Trophoblast cell (in vitro differentiated cells and primary cell): ENCODE measurements at regions not wholly inside any gene's neighbourhood (a gene's known extent, or its start where the extent isn't known, plus 50 kb on each side); places are given as distances from the start of the nearest gene placed in this dataset.

Experiments
- DNase-seq, 2 donors: peaks; one replicate each; pipeline ENCODE4 v3.0.0-alpha.2; 2016
- H2AFZ ChIP-seq: 2 replicates; pipeline ENCODE4 v1.6.1; 2013; ENCODE audit warnings: low read length, moderate library complexity, mild to moderate bottlenecking; ENCODE audit not compliant: insufficient read depth, poor library complexity
- H2AK5ac ChIP-seq: 2 replicates; pipeline ENCODE4 v1.6.1; 2013; ENCODE audit warnings: mild to moderate bottlenecking, low read length
- H2BK120ac ChIP-seq: 2 replicates; pipeline ENCODE4 v1.6.1; 2013; ENCODE audit warnings: low read length, mild to moderate bottlenecking, moderate library complexity; ENCODE audit not compliant: insufficient read depth, poor library complexity
- H2BK12ac ChIP-seq: 2 replicates; pipeline ENCODE4 v1.6.1; 2013; ENCODE audit warnings: mild to moderate bottlenecking, low read length, moderate library complexity
- H2BK5ac ChIP-seq: 2 replicates; pipeline ENCODE4 v1.6.1; 2013; ENCODE audit warnings: low read length, low read depth, moderate library complexity, mild to moderate bottlenecking; ENCODE audit not compliant: poor library complexity
- H3K14ac ChIP-seq: 2 replicates; pipeline ENCODE4 v1.6.1; 2013; ENCODE audit warnings: mild to moderate bottlenecking, low read length
- H3K18ac ChIP-seq: 2 replicates; pipeline ENCODE4 v1.6.1; 2013; ENCODE audit warnings: mild to moderate bottlenecking, low read length
- H3K23ac ChIP-seq: 2 replicates; pipeline ENCODE4 v1.6.1; 2013; ENCODE audit warnings: low read length
- H3K27ac ChIP-seq: 2 replicates; pipeline ENCODE4 v1.5.1; 2013; ENCODE audit warnings: low read depth, mild to moderate bottlenecking, inconsistent platforms, low read length, moderate library complexity
- H3K27me3 ChIP-seq: 2 replicates; pipeline ENCODE4 v1.6.1; 2013; ENCODE audit warnings: inconsistent platforms, mild to moderate bottlenecking, low read length, moderate library complexity; ENCODE audit not compliant: insufficient read depth
- H3K36me3 ChIP-seq, 2 experiments: 1 replicate in 1 of 2; 2 replicates in 1 of 2; pipeline ENCODE4 v1.6.1; 2013; ENCODE audit warnings: low read length in 2 of 2, mild to moderate bottlenecking in 2 of 2, moderate library complexity in 1 of 2; ENCODE audit not compliant: insufficient read depth in 2 of 2, control insufficient read depth in 1 of 2
- H3K4ac ChIP-seq: 2 replicates; pipeline ENCODE4 v1.6.1; 2013; ENCODE audit warnings: low read depth, mild to moderate bottlenecking, low read length, moderate library complexity
- H3K4me1 ChIP-seq, 2 experiments: 1 replicate in 1 of 2; 2 replicates in 1 of 2; pipeline ENCODE4 v1.6.1; 2013; ENCODE audit warnings: low read length in 2 of 2, mild to moderate bottlenecking in 2 of 2, moderate library complexity in 1 of 2; ENCODE audit not compliant: insufficient read depth in 2 of 2, control insufficient read depth in 1 of 2
- H3K4me2 ChIP-seq: 2 replicates; pipeline ENCODE4 v1.6.1; 2013; ENCODE audit warnings: inconsistent platforms, mild to moderate bottlenecking, low read length, moderate library complexity
- H3K4me3 ChIP-seq: 2 replicates; pipeline ENCODE4 v1.5.1; 2013; ENCODE audit warnings: mild to moderate bottlenecking, low read depth, low read length, inconsistent platforms
- H3K79me1 ChIP-seq: one replicate; pipeline ENCODE4 v1.6.1; 2013; ENCODE audit warnings: low read length
- H3K79me2 ChIP-seq: 2 replicates; pipeline ENCODE4 v1.6.1; 2013; ENCODE audit warnings: low read length, mild to moderate bottlenecking; ENCODE audit not compliant: control insufficient read depth, insufficient read depth, poor library complexity
- H3K9ac ChIP-seq: 2 replicates; pipeline ENCODE4 v1.6.1; 2013; ENCODE audit warnings: mild to moderate bottlenecking, low read length
- H3K9me3 ChIP-seq: 2 replicates; pipeline ENCODE4 v1.6.1; 2013; ENCODE audit warnings: low read depth, mild to moderate bottlenecking, control low read depth, inconsistent platforms, low read length; ENCODE audit not compliant: insufficient read depth
- H4K12ac ChIP-seq: 2 replicates; pipeline ENCODE4 v1.6.1; 2013; ENCODE audit warnings: low read depth, mild to moderate bottlenecking, low read length, moderate library complexity
- H4K8ac ChIP-seq: 2 replicates; pipeline ENCODE4 v1.6.1; 2013; ENCODE audit warnings: low read depth, mild to moderate bottlenecking, low read length, moderate library complexity
- H4K91ac ChIP-seq: one replicate; pipeline ENCODE4 v1.6.1; 2013; ENCODE audit warnings: low read depth, mild to moderate bottlenecking, low read length, moderate library complexity
- WGBS: extraction: QIAGEN DNeasy Blood & Tissue Kit; methylation state at CpG from one replicate; pipeline ENCODE4 v1.1.7; 2013; ENCODE audit warnings: missing lambda C conversion rate; ENCODE audit not compliant: insufficient read length, insufficient coverage; ENCODE audit errors: extremely low coverage; 5-methylcytosine and 5-hydroxymethylcytosine counted together

DNA sequence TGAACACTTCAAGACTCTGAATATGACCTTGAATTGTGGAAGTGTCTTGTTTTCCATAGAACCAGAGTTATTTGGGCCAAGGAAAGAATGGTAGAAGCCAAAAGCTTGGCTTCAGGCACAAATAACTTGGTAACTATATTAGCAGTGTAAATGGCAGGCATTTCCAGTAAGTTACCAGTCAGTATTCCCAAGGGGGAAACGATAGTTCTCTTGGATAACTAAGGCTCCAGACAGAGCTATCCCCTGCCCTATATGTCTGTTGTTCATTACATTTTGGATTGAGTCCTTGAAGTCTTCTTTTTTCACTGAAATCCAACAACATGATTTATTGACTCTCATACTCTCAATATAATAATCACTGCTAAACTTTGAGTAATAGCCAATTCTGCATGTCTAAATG, 364.1 kb downstream of the MAGEB5 start:
- H2BK5ac ChIP-seq = no peak overlapping the region
- H4K12ac ChIP-seq = no peak overlapping the region
- no peak overlapping the region for H3K14ac ChIP-seq
- WGBS = no CpG with 5 or more reads among the region's 1 CpG
- no peaks in the 10 kb centered on the region for H3K9me3 ChIP-seq
- H3K18ac ChIP-seq = no peak overlapping the region
- DNase-seq = no peak
- H3K23ac ChIP-seq = no peak overlapping the region
- H3K79me2 ChIP-seq = no peaks in the 10 kb centered on the region
- H3K27ac ChIP-seq = no peak overlapping the region
- H3K27me3 ChIP-seq = no peaks in the 10 kb centered on the region
- H3K4me1 ChIP-seq = no peaks in the 10 kb centered on the region
- H2BK12ac ChIP-seq = no peak overlapping the region
- H3K79me1 ChIP-seq = no peaks in the 10 kb centered on the region
- H4K8ac ChIP-seq = no peak overlapping the region
- H2AK5ac ChIP-seq = no peak overlapping the region
- no peak overlapping the region for H3K4me2 ChIP-seq
- H2AFZ ChIP-seq = no peak overlapping the region
- no peak overlapping the region for H3K4ac ChIP-seq
- H3K9ac ChIP-seq = no peak overlapping the region
- H3K4me3 ChIP-seq = no peak overlapping the region
- no peaks in the 10 kb centered on the region for H3K36me3 ChIP-seq
- H4K91ac ChIP-seq = no peak overlapping the region
- no peak overlapping the region for H2BK120ac ChIP-seq

DNA sequence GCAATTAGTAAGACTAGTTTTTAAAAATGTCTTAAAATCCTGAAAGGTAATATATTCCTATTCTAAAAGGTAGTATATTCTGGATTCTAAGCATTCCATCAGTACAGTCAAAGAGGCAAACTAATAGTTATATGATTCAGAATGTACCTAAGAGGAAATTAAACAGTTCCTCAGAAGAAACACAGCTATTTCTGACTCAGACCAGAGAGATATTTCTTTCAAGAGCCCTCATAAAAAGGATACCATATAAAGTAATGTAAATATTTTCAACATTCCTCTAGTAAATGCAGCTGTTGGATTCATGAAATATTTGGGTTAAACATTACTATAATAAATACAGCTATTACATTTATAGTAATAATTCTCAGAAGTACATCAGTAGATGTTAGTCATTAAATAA, 358.3 kb downstream of the MAGEB5 start:
- H3K23ac ChIP-seq = no peak overlapping the region
- no peaks in the 10 kb centered on the region for H3K4me1 ChIP-seq
- no peaks in the 10 kb centered on the region for H3K9me3 ChIP-seq
- H3K79me2 ChIP-seq = no peaks in the 10 kb centered on the region
- no peak overlapping the region for H2BK12ac ChIP-seq
- H4K91ac ChIP-seq = no peak overlapping the region
- no peak overlapping the region for H3K4me2 ChIP-seq
- no peak overlapping the region for H2BK120ac ChIP-seq
- no peak overlapping the region for H3K27ac ChIP-seq
- no peak overlapping the region for H3K18ac ChIP-seq
- no peak for DNase-seq
- no peaks in the 10 kb centered on the region for H3K36me3 ChIP-seq
- no peak overlapping the region for H3K14ac ChIP-seq
- H2AFZ ChIP-seq = no peak overlapping the region
- no peak overlapping the region for H4K12ac ChIP-seq
- H3K79me1 ChIP-seq = no peaks in the 10 kb centered on the region
- H3K4ac ChIP-seq = no peak overlapping the region
- H3K4me3 ChIP-seq = no peak overlapping the region
- H2AK5ac ChIP-seq = no peak overlapping the region
- no peaks in the 10 kb centered on the region for H3K27me3 ChIP-seq
- no peak overlapping the region for H4K8ac ChIP-seq
- no peak overlapping the region for H3K9ac ChIP-seq
- no peak overlapping the region for H2BK5ac ChIP-seq

DNA sequence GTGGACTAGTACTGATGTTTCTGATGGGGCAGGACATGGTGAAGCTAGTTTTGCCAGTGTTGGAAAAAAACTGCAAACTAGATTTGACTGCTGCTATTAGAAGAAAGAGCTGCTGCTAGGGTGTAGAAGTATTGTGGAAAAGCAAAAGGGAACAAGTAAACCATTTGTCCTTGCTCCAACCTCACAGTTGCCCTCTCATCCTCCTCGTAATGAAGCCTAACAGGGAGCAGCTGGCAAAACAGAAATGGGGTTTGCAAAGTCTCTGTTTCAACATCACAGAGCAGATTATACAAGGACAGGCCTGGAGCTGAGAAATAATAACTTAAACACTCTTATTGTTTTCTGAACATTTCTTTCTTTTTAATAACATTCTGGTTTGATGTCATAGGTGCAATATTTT, 346.2 kb downstream of the MAGEB5 start:
- no peak overlapping the region for H4K8ac ChIP-seq
- H3K79me2 ChIP-seq = no peaks in the 10 kb centered on the region
- no peak overlapping the region for H3K4ac ChIP-seq
- H2AK5ac ChIP-seq = no peak overlapping the region
- no peak overlapping the region for H4K12ac ChIP-seq
- no peaks in the 10 kb centered on the region for H3K79me1 ChIP-seq
- H3K36me3 ChIP-seq = no peaks in the 10 kb centered on the region
- no peaks in the 10 kb centered on the region for H3K27me3 ChIP-seq
- H3K4me2 ChIP-seq = no peak overlapping the region
- H3K23ac ChIP-seq = no peak overlapping the region
- no peak overlapping the region for H2BK5ac ChIP-seq
- H2BK120ac ChIP-seq = no peak overlapping the region
- H3K18ac ChIP-seq = no peak overlapping the region
- no peak overlapping the region for H4K91ac ChIP-seq
- no peak for DNase-seq
- no peak overlapping the region for H3K4me3 ChIP-seq
- no peak overlapping the region for H3K9ac ChIP-seq
- no peak overlapping the region for H3K27ac ChIP-seq
- H3K4me1 ChIP-seq = no peaks in the 10 kb centered on the region
- H2BK12ac ChIP-seq = no peak overlapping the region
- no CpG with 5 or more reads among the region's 1 CpG for WGBS
- no peaks in the 10 kb centered on the region for H3K9me3 ChIP-seq
- H2AFZ ChIP-seq = no peak overlapping the region
- H3K14ac ChIP-seq = no peak overlapping the region

DNA sequence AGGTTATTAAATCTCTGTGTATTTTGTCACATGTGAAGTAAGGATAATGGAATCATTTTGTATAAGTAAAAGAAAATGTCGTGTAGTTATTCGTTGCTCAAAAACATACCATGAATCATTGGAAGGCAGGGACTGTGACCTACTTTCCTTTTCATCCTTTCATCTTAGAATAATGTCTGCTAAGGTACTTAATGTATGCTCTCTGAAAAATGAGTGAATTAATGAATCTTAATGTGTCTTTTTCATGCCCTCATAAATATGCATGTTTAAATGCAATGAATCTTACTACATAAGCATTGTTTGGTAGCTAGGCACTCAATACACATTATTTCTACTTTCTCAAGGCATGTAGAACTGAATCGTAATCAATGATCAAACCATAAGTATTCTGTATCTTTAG, 343.9 kb downstream of the MAGEB5 start:
- H3K36me3 ChIP-seq = no peaks in the 10 kb centered on the region
- H4K12ac ChIP-seq = no peak overlapping the region
- no CpG with 5 or more reads among the region's 3 CpGs for WGBS
- no peak overlapping the region for H3K9ac ChIP-seq
- H3K27ac ChIP-seq = no peak overlapping the region
- no peaks in the 10 kb centered on the region for H3K9me3 ChIP-seq
- H2AK5ac ChIP-seq = no peak overlapping the region
- H3K14ac ChIP-seq = no peak overlapping the region
- no peak overlapping the region for H2BK5ac ChIP-seq
- no peak overlapping the region for H3K23ac ChIP-seq
- H3K4me2 ChIP-seq = no peak overlapping the region
- H3K79me1 ChIP-seq = no peaks in the 10 kb centered on the region
- H3K18ac ChIP-seq = no peak overlapping the region
- H3K4me1 ChIP-seq = no peaks in the 10 kb centered on the region
- no peaks in the 10 kb centered on the region for H3K27me3 ChIP-seq
- H3K4me3 ChIP-seq = no peak overlapping the region
- H3K4ac ChIP-seq = no peak overlapping the region
- DNase-seq = no peak
- no peak overlapping the region for H2BK12ac ChIP-seq
- no peak overlapping the region for H4K91ac ChIP-seq
- H2AFZ ChIP-seq = no peak overlapping the region
- H2BK120ac ChIP-seq = no peak overlapping the region
- no peaks in the 10 kb centered on the region for H3K79me2 ChIP-seq
- H4K8ac ChIP-seq = no peak overlapping the region
